ENCODE measurements at regions not wholly inside any gene's neighbourhood (a gene's known extent, or its start where the extent isn't known, plus 50 kb on each side); places are given as distances from the start of the nearest gene placed in this dataset.

DNA sequence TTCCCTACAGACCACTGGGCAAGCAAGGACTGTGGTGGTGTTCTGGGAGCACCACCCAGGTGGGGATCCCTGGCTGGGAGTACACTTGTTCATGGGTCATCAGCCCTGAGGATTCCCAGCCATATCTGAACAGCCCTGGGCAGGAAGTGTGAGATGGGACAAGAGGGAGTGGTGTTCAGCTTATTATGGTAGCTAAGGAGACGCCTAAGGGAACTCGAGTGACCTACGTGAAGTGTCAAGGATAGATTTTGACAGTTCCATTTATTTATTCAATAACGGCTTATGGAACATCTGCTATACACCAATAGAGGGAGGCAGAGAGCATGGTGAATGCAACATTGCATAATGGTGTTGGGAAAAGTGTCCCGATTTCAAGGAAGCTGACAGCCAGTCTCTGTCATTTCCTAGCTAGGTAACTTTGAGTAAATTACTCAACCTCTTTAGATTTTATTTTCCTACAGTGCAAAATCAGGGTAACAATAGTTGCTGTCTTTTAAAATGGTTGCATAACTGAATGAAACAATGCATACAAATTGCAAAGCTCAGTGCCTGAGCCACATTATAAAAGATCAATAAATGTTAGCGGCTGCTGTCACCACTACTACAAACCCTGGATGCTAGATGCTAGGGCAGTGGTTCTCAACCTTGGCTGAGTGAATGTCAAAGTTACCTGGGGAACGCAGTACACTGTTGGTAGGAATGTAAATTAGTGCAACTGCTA is 534.1 kb downstream of the GRIN2A start:
- TF ChIP-seq CTCF (IDR thresholded peaks at IDR 0.05; ENCODE audit: low read length) = peak; percentile 77
- no peak for TF ChIP-seq EZH2 (optimal IDR thresholded peaks at IDR 0.05; ENCODE audit: low read depth, low read length)
